ENCODE measurements at regions not wholly inside any gene's neighbourhood (a gene's known extent, or its start where the extent isn't known, plus 50 kb on each side); places are given as distances from the start of the nearest gene placed in this dataset.
A peak's percentile ranks its signal among the peaks of the same experiment; 100 is the strongest.

GRCh38 chr6:109238396-109238795 lies 143.1 kb downstream of the CEP57L1 start:
- TF ChIP-seq POLR2A (IDR thresholded peaks at IDR 0.05; ENCODE audit: low read length) (no peak), GATA1 (IDR thresholded peaks at IDR 0.05; ENCODE audit: low read depth, low read length) (no peak)
- DNase-seq, result no peak

GRCh38 chr6:109237986-109238329 lies 142.7 kb downstream of the CEP57L1 start:
- no peak for DNase-seq
- TF ChIP-seq POLR2A (IDR thresholded peaks at IDR 0.05; ENCODE audit: low read length), result no peak
- no peak for TF ChIP-seq GATA1 (IDR thresholded peaks at IDR 0.05; ENCODE audit: low read depth, low read length)

DNA sequence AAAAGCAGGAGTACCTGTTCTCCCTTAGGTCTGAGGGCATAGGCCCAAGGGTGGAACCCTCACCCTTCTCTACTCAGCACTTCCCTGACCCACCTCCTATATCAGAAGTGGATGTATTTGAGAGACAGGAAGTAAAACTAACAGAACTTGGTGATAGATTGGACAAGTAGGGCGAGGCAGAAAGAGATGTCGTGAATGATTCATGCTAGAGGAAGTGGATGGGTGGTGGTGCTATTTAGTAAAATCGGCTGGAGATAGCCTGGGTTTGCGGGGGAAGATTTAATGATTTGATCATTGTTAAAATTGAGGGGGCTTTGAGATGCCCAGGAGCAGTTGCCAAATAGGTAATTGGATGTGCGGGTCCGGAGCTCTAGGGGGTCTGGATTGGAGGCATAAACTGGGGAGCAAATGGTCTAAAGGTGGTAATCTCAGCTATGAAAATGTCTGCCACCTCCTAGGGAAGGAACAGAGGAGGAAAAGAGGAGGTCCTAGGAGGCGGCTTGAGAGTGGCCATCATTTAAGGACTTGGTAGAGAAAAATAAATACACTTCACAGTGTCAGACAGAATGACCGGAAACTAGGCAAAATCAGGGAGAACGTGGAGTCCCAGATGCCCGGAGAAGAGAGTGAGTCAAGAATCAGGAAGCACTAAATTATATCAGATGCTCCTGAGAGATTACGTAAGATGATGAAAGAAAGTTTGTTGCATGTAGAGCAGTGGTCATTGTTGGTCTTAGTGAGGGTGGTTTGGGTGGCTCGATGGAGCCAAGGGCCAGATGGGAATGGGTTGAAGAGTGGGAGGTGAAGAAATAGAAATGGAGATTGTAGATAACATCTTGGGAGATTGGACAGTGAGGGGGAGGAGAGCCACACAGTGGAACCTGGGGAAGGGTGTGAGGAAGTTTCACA lies 142.0 kb downstream of the CEP57L1 start:
- DNase-seq, result peak; percentile 22 to 32
- TF ChIP-seq GATA1 (IDR thresholded peaks at IDR 0.05; ENCODE audit: low read depth, low read length), result no peak
- TF ChIP-seq POLR2A (IDR thresholded peaks at IDR 0.05; ENCODE audit: low read length), result peak; percentile 41

DNA sequence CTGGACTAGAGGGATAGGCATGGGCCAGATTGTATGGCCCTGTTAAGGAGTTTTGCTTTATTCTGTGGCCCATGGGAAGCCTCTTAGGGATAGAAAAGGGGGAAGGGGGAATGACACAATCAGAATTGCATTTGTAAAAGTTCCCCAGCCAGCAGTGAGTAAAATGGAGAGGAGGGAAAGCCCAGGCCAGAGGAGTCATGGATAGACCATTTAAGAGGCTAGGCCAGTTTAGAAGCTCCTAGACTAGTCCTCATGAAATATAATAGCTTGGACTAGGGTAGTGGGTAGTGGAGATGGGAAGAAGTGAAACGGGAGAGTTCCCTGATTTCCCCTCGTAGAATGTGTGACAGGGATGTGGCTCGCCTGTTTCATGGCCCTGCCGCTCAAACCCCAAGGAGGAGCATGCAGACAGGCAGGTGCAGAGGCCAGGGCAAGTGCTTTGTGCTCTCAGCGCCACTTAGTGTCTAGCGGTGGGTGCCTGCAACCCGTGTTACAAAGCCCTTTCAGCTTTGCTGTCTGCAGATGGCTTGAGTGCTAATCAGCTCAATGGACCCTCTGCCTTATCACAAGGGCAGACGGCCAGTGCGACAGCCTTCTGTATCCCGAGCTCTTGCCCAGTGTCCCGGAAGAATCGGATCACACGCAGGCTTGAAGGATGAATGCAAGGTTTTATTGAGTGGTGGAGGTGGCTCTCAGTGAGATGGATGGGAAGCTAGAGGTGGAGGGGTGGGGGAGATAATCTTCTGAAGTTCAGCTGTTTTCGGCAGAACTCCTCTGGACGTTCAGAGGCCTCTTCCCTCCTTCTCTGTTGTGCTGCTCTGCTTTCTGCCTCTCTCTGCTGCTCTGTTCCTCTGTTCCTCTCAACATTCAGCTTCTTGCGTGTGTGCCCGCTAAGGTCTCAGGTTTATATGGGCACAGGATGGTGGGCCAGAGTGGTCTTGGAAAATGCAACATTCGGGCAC lies 141.1 kb downstream of the CEP57L1 start:
- TF ChIP-seq GATA1 (IDR thresholded peaks at IDR 0.05; ENCODE audit: low read depth, low read length) (no peak), POLR2A (IDR thresholded peaks at IDR 0.05; ENCODE audit: low read length) (no peak)
- peak; percentile 54 to 79 for DNase-seq

DNA sequence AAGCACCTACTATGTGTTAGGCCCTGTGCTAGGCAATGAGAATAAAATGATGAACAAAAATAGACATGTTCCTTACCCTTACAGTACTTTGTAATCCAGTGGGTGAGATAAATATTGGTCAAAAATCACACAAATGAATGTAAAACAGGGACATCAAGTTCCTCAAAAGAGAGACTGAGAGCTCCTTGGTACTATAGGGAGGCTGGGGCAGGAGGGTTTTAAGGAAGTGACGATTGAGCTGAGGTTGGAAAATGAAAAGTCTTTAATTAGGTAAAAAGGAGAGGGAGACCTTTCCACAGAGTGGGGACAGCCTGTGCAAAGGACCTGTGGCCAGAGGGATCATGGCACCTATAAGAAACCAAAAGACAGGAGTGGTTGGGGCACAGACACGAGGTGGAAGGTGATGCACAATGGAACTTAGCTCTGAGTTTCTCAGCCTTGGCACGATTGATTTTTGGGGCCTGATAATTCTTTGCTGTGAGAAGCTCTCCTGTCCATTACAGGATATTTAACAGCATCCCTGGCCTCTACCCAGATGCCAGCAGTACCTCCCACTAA lies 140.3 kb downstream of the CEP57L1 start:
- DNase-seq, result no peak
- TF ChIP-seq GATA1 (IDR thresholded peaks at IDR 0.05; ENCODE audit: low read depth, low read length) (no peak), POLR2A (IDR thresholded peaks at IDR 0.05; ENCODE audit: low read length) (no peak)

- DNase-seq, result no peak
- TF ChIP-seq POLR2A (IDR thresholded peaks at IDR 0.05; ENCODE audit: low read length), result no peak
- TF ChIP-seq GATA1 (IDR thresholded peaks at IDR 0.05; ENCODE audit: low read depth, low read length), result no peak
These were observed 135.1 kb downstream of the CEP57L1 start for GRCh38 chr6:109230453-109230852.

DNA sequence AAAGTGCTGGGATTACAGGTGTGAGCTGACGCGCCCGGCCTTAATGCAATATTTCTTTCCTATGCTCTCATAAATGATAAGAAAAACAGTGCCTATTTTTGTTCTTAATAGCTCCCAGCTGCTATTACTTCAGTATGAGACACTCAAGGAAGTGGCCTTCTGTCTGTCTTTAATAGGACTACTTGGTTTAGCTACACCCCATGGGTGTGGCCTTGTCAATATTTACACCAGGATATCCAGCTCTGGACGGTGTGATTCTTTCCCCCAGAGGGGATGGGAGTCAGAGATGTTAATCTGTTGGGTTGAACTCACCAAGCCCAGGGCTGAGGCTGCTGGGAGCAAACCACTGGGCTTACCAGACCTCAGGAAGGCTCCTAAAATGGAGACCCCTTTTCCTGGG lies 134.2 kb downstream of the CEP57L1 start:
- peak in 1 of 2 experiments; percentile 16 for DNase-seq
- TF ChIP-seq POLR2A (IDR thresholded peaks at IDR 0.05; ENCODE audit: low read length), result no peak
- no peak for TF ChIP-seq GATA1 (IDR thresholded peaks at IDR 0.05; ENCODE audit: low read depth, low read length)

- DNase-seq, result no peak
- TF ChIP-seq GATA1 (IDR thresholded peaks at IDR 0.05; ENCODE audit: low read depth, low read length) (no peak), POLR2A (IDR thresholded peaks at IDR 0.05; ENCODE audit: low read length) (no peak)
These were observed 132.3 kb downstream of the CEP57L1 start for GRCh38 chr6:109227646-109228045.

DNA sequence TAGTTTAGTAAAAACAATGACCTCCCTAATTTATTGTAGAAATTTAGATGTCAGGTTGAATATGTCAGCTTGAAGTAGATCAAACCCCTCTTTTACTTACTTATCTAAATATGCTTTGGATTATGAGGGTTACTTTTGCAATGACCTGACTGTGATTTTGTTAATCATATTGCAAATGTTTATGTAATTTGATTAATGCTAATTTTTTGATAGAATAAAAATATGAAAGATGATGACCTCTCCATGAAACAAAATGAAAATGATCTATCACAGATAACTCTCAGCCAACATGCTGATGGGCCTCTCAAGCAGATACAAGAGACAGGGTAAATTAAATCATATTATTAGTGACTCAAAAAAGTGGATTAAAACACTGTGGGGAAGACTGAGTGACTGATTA lies 131.0 kb downstream of the CEP57L1 start:
- DNase-seq, result no peak
- TF ChIP-seq GATA1 (IDR thresholded peaks at IDR 0.05; ENCODE audit: low read depth, low read length) (no peak), POLR2A (IDR thresholded peaks at IDR 0.05; ENCODE audit: low read length) (no peak)

- TF ChIP-seq POLR2A (IDR thresholded peaks at IDR 0.05; ENCODE audit: low read length), result no peak
- no peak for TF ChIP-seq GATA1 (IDR thresholded peaks at IDR 0.05; ENCODE audit: low read depth, low read length)
- no peak for DNase-seq
These were observed 130.6 kb downstream of the CEP57L1 start for GRCh38 chr6:109225946-109226345.

GRCh38 chr6:109224994-109225393 lies 129.7 kb downstream of the CEP57L1 start:
- DNase-seq, result no peak
- TF ChIP-seq POLR2A (IDR thresholded peaks at IDR 0.05; ENCODE audit: low read length) (no peak), GATA1 (IDR thresholded peaks at IDR 0.05; ENCODE audit: low read depth, low read length) (no peak)

- DNase-seq, result no peak
- no peak for TF ChIP-seq GATA1 (IDR thresholded peaks at IDR 0.05; ENCODE audit: low read depth, low read length)
- TF ChIP-seq POLR2A (IDR thresholded peaks at IDR 0.05; ENCODE audit: low read length), result no peak
These were observed 129.0 kb downstream of the CEP57L1 start for GRCh38 chr6:109224107-109224875.

DNA sequence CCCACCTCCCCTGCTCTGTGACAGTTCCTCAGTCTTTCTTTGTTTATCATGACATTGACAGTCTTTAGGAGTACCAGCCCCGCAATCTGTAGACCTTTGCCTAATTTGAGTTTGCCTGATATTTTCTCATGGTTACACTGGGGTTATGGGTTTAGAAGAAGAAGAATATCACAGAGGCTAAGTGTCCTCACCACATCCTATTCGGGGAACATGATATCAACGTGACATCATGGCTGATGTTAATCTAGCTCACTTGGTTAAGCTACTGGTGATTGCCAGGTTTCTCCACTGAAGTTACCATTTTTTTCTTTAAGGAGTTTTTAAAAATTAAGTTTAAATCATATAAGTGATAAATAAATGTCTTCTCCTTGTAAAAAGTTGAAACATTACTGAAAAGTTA lies 127.5 kb downstream of the CEP57L1 start:
- no peak for DNase-seq
- TF ChIP-seq GATA1 (IDR thresholded peaks at IDR 0.05; ENCODE audit: low read depth, low read length) (no peak), POLR2A (IDR thresholded peaks at IDR 0.05; ENCODE audit: low read length) (no peak)
